ENCODE measurements at regions not wholly inside any gene's neighbourhood (a gene's known extent, or its start where the extent isn't known, plus 50 kb on each side); places are given as distances from the start of the nearest gene placed in this dataset.

DNA sequence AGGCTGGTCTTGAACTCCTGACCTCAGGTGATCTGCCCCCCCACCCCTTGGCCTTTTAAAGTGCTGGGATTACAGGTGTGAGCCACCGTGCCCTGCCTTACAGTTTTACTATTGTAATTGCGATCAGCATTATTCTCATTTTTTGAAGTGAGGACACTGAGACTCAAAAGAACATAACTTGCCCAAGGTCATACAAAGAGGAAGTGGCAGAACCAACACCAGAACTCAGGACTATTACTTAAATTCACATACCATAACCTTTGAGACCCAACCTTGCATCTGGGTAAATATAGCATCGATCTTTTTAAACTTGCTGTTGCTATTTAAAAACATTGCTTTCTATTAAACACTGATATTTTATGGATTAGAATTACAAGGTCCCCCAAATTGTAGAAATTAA lies 54.2 kb downstream of the FOXI1 start:
- DNase-seq (ENCODE audit: low read depth) = no peak

GRCh38 chr5:170161069-170161468 lies 55.4 kb downstream of the FOXI1 start:
- DNase-seq (ENCODE audit: low read depth) = no peak

GRCh38 chr5:170162631-170163321 lies 57.1 kb downstream of the FOXI1 start:
- no peak for DNase-seq (ENCODE audit: low read depth)

GRCh38 chr5:170164087-170164486 lies 58.4 kb downstream of the FOXI1 start:
- DNase-seq (ENCODE audit: low read depth) = no peak

GRCh38 chr5:170164921-170165320 lies 59.2 kb downstream of the FOXI1 start:
- DNase-seq (ENCODE audit: low read depth) = no peak

- DNase-seq (ENCODE audit: low read depth) = no peak
Measured at GRCh38 chr5:170166101-170166500, 60.4 kb downstream of the FOXI1 start.

GRCh38 chr5:170168002-170168401 lies 62.3 kb downstream of the FOXI1 start:
- no peak for DNase-seq (ENCODE audit: low read depth)

- DNase-seq (ENCODE audit: low read depth) = no peak
Measured at GRCh38 chr5:170168797-170169196, 63.1 kb downstream of the FOXI1 start.

DNA sequence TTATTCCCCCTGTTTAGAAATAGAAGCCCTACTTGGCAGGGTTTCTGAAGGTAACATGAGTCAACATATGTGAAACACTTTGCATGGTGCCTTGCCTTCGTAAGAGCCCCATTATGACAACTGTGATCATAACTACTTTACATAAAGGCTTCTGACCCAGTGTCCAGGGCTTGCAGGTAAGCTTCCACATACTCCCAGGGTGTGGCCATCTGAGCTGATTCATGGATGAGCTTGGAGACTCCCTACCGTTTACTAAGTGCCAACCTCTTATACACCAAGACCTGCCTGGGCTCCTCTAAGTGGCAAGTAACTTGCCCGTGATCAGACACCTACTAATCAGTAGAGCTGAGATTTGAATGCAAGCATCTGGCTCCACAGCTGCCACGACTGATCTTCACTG lies 62.8 kb upstream of the C5orf58 start:
- DNase-seq (ENCODE audit: low read depth) = no peak

DNA sequence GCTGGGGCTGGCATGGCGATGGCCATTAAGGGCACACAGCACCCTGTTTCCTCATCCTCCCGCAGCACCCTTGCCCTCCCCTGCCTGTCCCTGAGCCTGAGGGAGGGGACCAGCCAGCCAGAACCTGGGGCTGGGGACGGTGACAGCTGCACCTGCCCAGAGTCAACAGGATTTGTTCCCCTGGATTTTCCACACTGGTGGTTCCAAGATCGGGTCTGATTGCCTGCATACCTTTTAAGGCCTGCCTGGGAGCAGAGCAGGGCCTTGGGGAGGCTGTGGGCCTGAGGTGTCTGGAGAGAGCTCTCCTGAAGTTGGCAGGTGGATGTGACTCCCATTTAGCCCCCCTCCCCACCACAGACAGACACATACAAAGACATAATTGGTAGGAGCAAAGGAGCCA lies 61.0 kb upstream of the C5orf58 start:
- DNase-seq (ENCODE audit: low read depth) = no peak

DNA sequence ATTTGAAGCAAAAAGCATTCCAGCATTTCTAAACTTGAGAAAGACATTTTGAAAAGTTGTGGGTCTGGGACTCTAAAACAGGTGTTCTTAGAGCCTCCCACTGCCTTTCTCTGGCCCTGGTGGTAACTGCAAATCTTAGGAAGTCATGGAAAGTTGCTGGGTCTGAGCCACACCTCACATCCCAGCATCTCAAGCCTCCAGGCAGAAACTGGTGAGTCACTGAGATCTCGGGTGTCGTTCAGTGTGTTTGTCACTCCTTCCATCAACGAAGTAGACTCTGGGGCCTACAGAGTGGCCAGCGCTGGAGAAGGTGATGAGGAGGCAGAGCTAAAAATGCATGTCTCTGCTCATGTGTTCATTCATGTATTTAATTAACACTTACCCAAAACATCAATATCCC lies 59.6 kb upstream of the C5orf58 start:
- DNase-seq (ENCODE audit: low read depth) = no peak

DNA sequence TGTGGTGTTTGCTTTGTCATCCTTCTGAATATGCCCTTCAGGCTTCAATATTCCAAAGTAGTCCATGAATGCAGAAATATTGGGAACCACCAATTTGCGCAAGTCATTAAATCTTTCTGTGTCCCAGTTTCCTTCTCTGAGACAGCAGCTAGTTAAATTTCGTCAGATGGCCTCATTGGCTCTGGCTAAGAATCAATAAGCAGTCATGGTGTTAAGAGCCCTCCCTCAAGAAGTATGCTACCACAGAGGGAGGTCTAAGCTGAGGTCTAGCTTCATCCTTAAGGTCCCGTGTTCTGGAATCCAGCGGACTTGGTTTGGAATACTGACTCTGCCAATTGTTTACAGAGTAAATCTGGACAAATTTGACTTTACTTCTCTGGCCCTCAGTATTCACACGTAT lies 59.1 kb upstream of the C5orf58 start:
- DNase-seq (ENCODE audit: low read depth) = no peak

- no peak for DNase-seq (ENCODE audit: low read depth)
Measured at GRCh38 chr5:170176916-170177315, 55.9 kb upstream of the C5orf58 start.

GRCh38 chr5:170178814-170179213 lies 54.0 kb upstream of the C5orf58 start:
- DNase-seq (ENCODE audit: low read depth) = no peak

GRCh38 chr5:170179626-170180025 lies 53.2 kb upstream of the C5orf58 start:
- DNase-seq (ENCODE audit: low read depth) = peak; percentile 9

DNA sequence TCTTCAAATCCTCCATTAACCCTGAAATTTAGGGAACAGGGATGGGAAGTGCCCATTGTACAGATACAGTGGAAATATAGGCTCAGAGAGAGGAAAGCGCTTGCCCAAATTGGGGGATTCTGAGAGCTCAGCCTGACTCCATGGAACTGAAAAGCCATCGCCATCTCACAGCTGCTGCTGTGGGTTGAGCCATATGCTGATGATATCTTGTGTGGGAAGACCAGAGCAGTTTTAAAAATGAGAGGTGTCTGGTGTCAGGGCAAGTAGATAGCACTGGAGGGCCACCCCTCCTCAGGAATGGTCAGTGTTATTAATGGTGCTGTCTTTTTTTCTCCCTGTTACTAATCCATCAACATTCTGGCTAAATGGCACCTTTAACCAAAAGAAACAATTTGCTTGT lies 50.9 kb upstream of the C5orf58 start:
- DNase-seq (ENCODE audit: low read depth) = no peak

DNA sequence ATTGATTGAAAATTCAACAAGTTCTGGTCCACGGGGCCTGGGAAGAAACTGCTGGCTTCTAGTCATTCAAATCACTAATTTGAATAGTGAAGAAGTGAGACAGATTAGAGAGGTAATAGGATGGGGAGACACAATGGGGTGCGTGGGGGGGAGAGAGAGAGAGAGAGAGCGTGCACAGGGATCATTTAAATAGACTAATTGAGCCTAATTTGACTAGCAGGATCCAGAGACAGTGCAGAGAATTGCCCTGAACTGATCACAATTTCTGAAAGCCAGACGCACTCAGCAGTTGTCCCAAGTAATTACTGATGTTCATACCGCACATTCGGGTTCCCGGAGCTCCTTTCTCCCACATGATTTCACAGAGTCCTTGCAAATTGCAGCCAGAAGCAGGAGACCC lies 50.3 kb upstream of the C5orf58 start:
- DNase-seq (ENCODE audit: low read depth) = no peak

All from amniotic epithelial cell (primary cell).